MM.1S (cell line): ENCODE measurements at regions not wholly inside any gene's neighbourhood (a gene's known extent, or its start where the extent isn't known, plus 50 kb on each side); places are given as distances from the start of the nearest gene placed in this dataset.

ENCODE experiments used
- CTCF ChIP-seq: fragments of 300-600 bp; sonication (generic); IDR thresholded peaks from 2 replicates; pipeline ENCODE4 v1.5.1; 2016; ENCODE audit warnings: antibody characterized with exemption, low read length, mixed read lengths
- EZH2 ChIP-seq: fragments of 300-600 bp; sonication (generic); optimal IDR thresholded peaks from 2 replicates; pipeline ENCODE3; 2017; ENCODE audit warnings: low read depth, mild to moderate bottlenecking, antibody characterized with exemption, low read length, mixed read lengths
- EZH2phosphoT487 ChIP-seq: fragments of 300-600 bp; sonication (generic); IDR thresholded peaks from 2 replicates; pipeline ENCODE4 v1.6.1; 2018; ENCODE audit warnings: antibody characterized with exemption, low read length

- TF ChIP-seq CTCF (no peak), EZH2phosphoT487 (no peak), EZH2 (no peak)
Measured at GRCh38 chr12:58602179-58602578, 318.1 kb downstream of the LRIG3 start.
